ENCODE measurements at regions not wholly inside any gene's neighbourhood (a gene's known extent, or its start where the extent isn't known, plus 50 kb on each side); places are given as distances from the start of the nearest gene placed in this dataset.
A peak's percentile ranks its signal among the peaks of the same experiment; 100 is the strongest.

DNA sequence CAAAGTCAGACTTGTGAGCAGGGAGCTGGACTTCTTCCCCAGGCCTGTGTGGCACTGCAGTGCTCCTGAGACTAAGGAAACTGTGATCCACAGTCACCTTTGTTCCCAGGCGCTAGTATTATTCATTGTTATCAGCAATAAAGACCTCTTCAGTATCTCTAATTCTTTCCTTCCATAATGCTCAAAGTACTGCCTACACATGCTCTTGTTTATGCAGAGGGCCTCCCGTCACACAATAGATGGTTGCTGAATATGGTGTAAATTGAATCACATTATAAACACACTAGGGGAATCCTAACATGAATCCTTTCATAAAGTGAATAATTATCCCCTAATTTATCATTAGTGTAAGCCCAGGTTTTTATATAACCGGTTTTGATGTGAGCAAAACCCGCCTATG is 493.3 kb downstream of the BUD13 start:
- DNase-seq (ENCODE audit: low spot score in 2 of 2) = no peak
- no peaks in the 10 kb centered on the region for H3K4me1 ChIP-seq

GRCh38 chr11:116278076-116278475 is 494.7 kb downstream of the BUD13 start:
- Histone ChIP-seq H3K9me3 (no peaks in the 10 kb centered on the region), H3K4me1 (no peaks in the 10 kb centered on the region), H3K36me3 (no peaks in the 10 kb centered on the region), H3K27me3 (no peaks in the 10 kb centered on the region), H3K4me3 (no peak overlapping the region), H3K27ac (no peak overlapping the region)
- intact Hi-C loops (cut with DNase I) = loop anchor here (5.0 kb wide), 1 partner anchor 951 kb away; no protein-coding TSS in a partner anchor
- no peak for TF ChIP-seq CTCF (IDR thresholded peaks at IDR 0.05)
- no peak for DNase-seq (ENCODE audit: low spot score in 2 of 2)

More for the DNA sequence above, 493.3 kb downstream of the BUD13 start:
- Histone ChIP-seq H3K27ac (no peak overlapping the region), H3K27me3 (no peaks in the 10 kb centered on the region), H3K4me3 (no peak overlapping the region), H3K36me3 (no peaks in the 10 kb centered on the region), H3K9me3 (no peaks in the 10 kb centered on the region)
- intact Hi-C loops (cut with DNase I) = loop anchor here (5.0 kb wide), 1 partner anchor 952 kb away; no protein-coding TSS in a partner anchor
- no peak for TF ChIP-seq CTCF (IDR thresholded peaks at IDR 0.05)

- peak; percentile 65 to 77 (median 75) for TF ChIP-seq CTCF (IDR thresholded peaks at IDR 0.05)
- intact Hi-C loops (cut with DNase I) = loop anchor here (5.0 kb wide), 1 partner anchor 949 kb away; no protein-coding TSS in a partner anchor
- Histone ChIP-seq H3K27ac (no peak overlapping the region), H3K4me3 (no peak overlapping the region), H3K27me3 (no peaks in the 10 kb centered on the region), H3K4me1 (no peaks in the 10 kb centered on the region), H3K36me3 (no peaks in the 10 kb centered on the region), H3K9me3 (no peaks in the 10 kb centered on the region)
- DNase-seq (ENCODE audit: low spot score in 2 of 2) = peak in 1 of 2 donors; percentile 76
Measured at GRCh38 chr11:116276051-116277044, 496.4 kb downstream of the BUD13 start.

DNA sequence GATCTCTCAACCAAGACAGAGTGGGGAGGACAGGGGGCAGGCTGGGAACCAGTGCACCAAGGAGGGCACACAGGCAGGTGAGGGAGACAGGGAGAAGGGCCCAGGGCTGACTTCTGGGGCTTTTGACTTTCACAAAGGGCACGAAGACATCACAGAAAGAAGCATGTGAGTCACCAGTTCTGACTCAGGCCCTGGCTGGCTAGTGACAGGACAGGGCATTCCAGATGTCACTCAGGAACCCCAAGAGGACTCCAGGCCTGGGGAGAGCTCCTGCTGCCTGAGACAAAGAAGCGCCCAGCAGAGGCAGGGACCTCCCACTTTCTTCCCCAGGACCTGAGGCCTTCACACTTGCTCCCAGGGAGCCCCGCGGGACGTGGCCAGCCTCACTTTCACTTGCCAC is 497.2 kb downstream of the BUD13 start:
- no peak for TF ChIP-seq CTCF (IDR thresholded peaks at IDR 0.05)
- no peaks in the 10 kb centered on the region for H3K4me1 ChIP-seq
- no peaks in the 10 kb centered on the region for H3K9me3 ChIP-seq
- no peaks in the 10 kb centered on the region for H3K36me3 ChIP-seq
- intact Hi-C loops (cut with DNase I) = loop anchor here (5.0 kb wide), 1 partner anchor 948 kb away; no protein-coding TSS in a partner anchor
- DNase-seq (ENCODE audit: low spot score in 2 of 2) = no peak
- H3K4me3 ChIP-seq = no peak overlapping the region
- H3K27me3 ChIP-seq = no peaks in the 10 kb centered on the region
- no peak overlapping the region for H3K27ac ChIP-seq

- H3K4me1 ChIP-seq = no peaks in the 10 kb centered on the region
- no peak overlapping the region for H3K27ac ChIP-seq
- H3K4me3 ChIP-seq = no peak overlapping the region
- no peaks in the 10 kb centered on the region for H3K9me3 ChIP-seq
- TF ChIP-seq CTCF (IDR thresholded peaks at IDR 0.05) = no peak
- no peaks in the 10 kb centered on the region for H3K36me3 ChIP-seq
- no peaks in the 10 kb centered on the region for H3K27me3 ChIP-seq
- intact Hi-C loops (cut with DNase I) = no loop called here
- no peak for DNase-seq (ENCODE audit: low spot score in 2 of 2)
Measured at GRCh38 chr11:116274521-116274920, 498.3 kb downstream of the BUD13 start.
